ENCODE measurements at regions not wholly inside any gene's neighbourhood (a gene's known extent, or its start where the extent isn't known, plus 50 kb on each side); places are given as distances from the start of the nearest gene placed in this dataset.

- dilution Hi-C loops (cut with MboI; ENCODE audit: extremely low pct_ligation_motif_present, low sequenced_read_pairs) = no loop called here
- Histone ChIP-seq H3K4me3 (ENCODE audit: control insufficient read depth in 2 of 3, extremely low read depth in 1 of 3, insufficient read depth in 2 of 3, low read depth in 1 of 3, low read length in 3 of 3) (no peak overlapping the region), H2AFZ (ENCODE audit: control insufficient read depth, low read length) (no peak overlapping the region), H3K9me1 (ENCODE audit: control insufficient read depth, extremely low read depth, insufficient read depth, low read length) (no peaks in the 10 kb centered on the region), H3K9me3 (ENCODE audit: control insufficient read depth, low read depth, low read length) (no peaks in the 10 kb centered on the region), H3K79me2 (ENCODE audit: control insufficient read depth, insufficient read depth, low read length) (no peaks in the 10 kb centered on the region), H3K9ac (ENCODE audit: control insufficient read depth, extremely low read depth, insufficient read depth, low read length) (no peak overlapping the region), H3K27ac (ENCODE audit: control insufficient read depth, insufficient read depth, low read length) (no peak overlapping the region), H4K20me1 (ENCODE audit: control insufficient read depth, extremely low read depth, insufficient read depth, low read length) (no peaks in the 10 kb centered on the region), H3K4me1 (ENCODE audit: control insufficient read depth, extremely low read depth, insufficient read depth, low read length) (no peaks in the 10 kb centered on the region), H3K4me2 (ENCODE audit: control insufficient read depth, extremely low read depth, insufficient read depth, low read depth, low read length) (no peak overlapping the region), H3K27me3 (ENCODE audit: control insufficient read depth, extremely low read depth, insufficient read depth, low read length) (no peaks in the 10 kb centered on the region), H3K36me3 (ENCODE audit: control insufficient read depth in 2 of 2, extremely low read depth in 1 of 2, insufficient read depth in 2 of 2, low read length in 2 of 2) (no peaks in the 10 kb centered on the region)
- TF ChIP-seq CTCF (optimal IDR thresholded peaks at IDR 0.05 in 1 of 3, IDR thresholded peaks at IDR 0.05 in 1 of 3, conservative IDR thresholded peaks at IDR 0.05 in 1 of 3; ENCODE audit: extremely low read depth in 1 of 3, insufficient read depth in 2 of 3, low read length in 3 of 3) = no peak
- no peak for TF ChIP-seq EZH2 (IDR thresholded peaks at IDR 0.05; ENCODE audit: low read length)
- no peak for DNase-seq (ENCODE audit: low read depth, low spot score)
- FAIRE-seq = no peak
Observed at GRCh38 chr5:120108586-120109248, 355.4 kb upstream of the PRR16 start.

GRCh38 chr5:120122703-120123102 lies 341.4 kb upstream of the PRR16 start:
- dilution Hi-C loops (cut with MboI; ENCODE audit: extremely low pct_ligation_motif_present, low sequenced_read_pairs) = no loop called here
- FAIRE-seq (no peak), DNase-seq (ENCODE audit: low read depth, low spot score) (no peak)
- Histone ChIP-seq H3K27ac (ENCODE audit: control insufficient read depth, insufficient read depth, low read length) (no peak overlapping the region), H3K9ac (ENCODE audit: control insufficient read depth, extremely low read depth, insufficient read depth, low read length) (no peak overlapping the region), H3K79me2 (ENCODE audit: control insufficient read depth, insufficient read depth, low read length) (no peaks in the 10 kb centered on the region), H4K20me1 (ENCODE audit: control insufficient read depth, extremely low read depth, insufficient read depth, low read length) (no peaks in the 10 kb centered on the region), H3K9me3 (ENCODE audit: control insufficient read depth, low read depth, low read length) (no peaks in the 10 kb centered on the region), H3K4me3 (ENCODE audit: control insufficient read depth in 2 of 3, extremely low read depth in 1 of 3, insufficient read depth in 2 of 3, low read depth in 1 of 3, low read length in 3 of 3) (no peak overlapping the region), H3K9me1 (ENCODE audit: control insufficient read depth, extremely low read depth, insufficient read depth, low read length) (no peaks in the 10 kb centered on the region), H3K27me3 (ENCODE audit: control insufficient read depth, extremely low read depth, insufficient read depth, low read length) (no peaks in the 10 kb centered on the region), H3K4me2 (ENCODE audit: control insufficient read depth, extremely low read depth, insufficient read depth, low read depth, low read length) (no peak overlapping the region), H3K36me3 (ENCODE audit: control insufficient read depth in 2 of 2, extremely low read depth in 1 of 2, insufficient read depth in 2 of 2, low read length in 2 of 2) (no peaks in the 10 kb centered on the region), H3K4me1 (ENCODE audit: control insufficient read depth, extremely low read depth, insufficient read depth, low read length) (no peaks in the 10 kb centered on the region), H2AFZ (ENCODE audit: control insufficient read depth, low read length) (no peak overlapping the region)
- no peak for TF ChIP-seq EZH2 (IDR thresholded peaks at IDR 0.05; ENCODE audit: low read length)
- TF ChIP-seq CTCF (optimal IDR thresholded peaks at IDR 0.05 in 1 of 3, IDR thresholded peaks at IDR 0.05 in 1 of 3, conservative IDR thresholded peaks at IDR 0.05 in 1 of 3; ENCODE audit: extremely low read depth in 1 of 3, insufficient read depth in 2 of 3, low read length in 3 of 3) = no peak
